Esophagus squamous epithelium (tissue), 4 donors: ENCODE measurements at regions not wholly inside any gene's neighbourhood (a gene's known extent, or its start where the extent isn't known, plus 50 kb on each side); places are given as distances from the start of the nearest gene placed in this dataset.

Source experiments
- POLR2A ChIP-seq, 4 donors: fragments of 450-650 bp; IDR thresholded peaks; one replicate each; pipeline ENCODE4 v1.6.1; 2017; ENCODE audit warnings: antibody characterized with exemption in 4 of 4, mild to moderate bottlenecking in 4 of 4, moderate library complexity in 3 of 4
- TF ChIP-seq, protein P1 (sequence below), 6 experiments: fragments of 450-650 bp in 4 of 6; fragments of 200-600 bp in 2 of 6; sonication (generic) in 2 of 6; IDR thresholded peaks; one replicate each; pipeline ENCODE4 v1.5.1; 2016 to 2019; ENCODE audit warnings: antibody characterized with exemption in 6 of 6, mild to moderate bottlenecking in 4 of 6, moderate library complexity in 4 of 6

DNA sequence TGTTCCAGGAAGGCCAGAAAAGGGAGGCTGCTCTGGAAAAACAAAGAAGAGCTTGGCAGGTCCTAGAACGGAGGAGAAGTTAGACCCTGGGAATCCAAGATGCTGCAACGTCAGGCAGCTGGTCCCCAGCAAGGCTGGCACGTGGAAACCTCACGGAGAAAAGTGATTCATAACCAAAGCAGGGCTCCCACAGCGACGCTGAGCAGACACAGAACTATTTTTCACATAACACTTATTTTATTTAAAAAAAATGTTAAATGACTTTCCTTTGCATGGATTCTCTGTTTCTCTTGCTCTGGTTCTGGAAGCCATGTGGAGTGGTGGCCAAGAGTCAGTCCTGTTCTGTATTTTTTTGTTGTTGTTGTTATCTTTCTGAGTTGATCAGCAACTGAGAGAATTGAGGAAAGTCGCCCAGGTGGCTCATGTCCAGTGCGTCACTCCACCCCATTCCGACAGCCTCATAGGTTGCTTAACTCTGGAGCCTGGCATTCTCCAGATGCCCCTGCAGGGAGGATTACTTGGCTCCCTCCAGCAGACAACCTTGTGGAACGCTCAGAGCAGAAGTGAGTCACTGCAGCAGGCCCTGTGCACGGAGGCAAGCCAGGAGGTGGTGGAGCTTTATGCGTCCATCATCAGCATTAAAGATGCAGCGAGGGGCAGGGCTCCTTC, 229.9 kb upstream of the HDAC4 start:
- no peak for TF ChIP-seq POLR2A (IDR thresholded peaks at IDR 0.05)
- TF ChIP-seq, protein P1, sequence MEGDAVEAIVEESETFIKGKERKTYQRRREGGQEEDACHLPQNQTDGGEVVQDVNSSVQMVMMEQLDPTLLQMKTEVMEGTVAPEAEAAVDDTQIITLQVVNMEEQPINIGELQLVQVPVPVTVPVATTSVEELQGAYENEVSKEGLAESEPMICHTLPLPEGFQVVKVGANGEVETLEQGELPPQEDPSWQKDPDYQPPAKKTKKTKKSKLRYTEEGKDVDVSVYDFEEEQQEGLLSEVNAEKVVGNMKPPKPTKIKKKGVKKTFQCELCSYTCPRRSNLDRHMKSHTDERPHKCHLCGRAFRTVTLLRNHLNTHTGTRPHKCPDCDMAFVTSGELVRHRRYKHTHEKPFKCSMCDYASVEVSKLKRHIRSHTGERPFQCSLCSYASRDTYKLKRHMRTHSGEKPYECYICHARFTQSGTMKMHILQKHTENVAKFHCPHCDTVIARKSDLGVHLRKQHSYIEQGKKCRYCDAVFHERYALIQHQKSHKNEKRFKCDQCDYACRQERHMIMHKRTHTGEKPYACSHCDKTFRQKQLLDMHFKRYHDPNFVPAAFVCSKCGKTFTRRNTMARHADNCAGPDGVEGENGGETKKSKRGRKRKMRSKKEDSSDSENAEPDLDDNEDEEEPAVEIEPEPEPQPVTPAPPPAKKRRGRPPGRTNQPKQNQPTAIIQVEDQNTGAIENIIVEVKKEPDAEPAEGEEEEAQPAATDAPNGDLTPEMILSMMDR (IDR thresholded peaks at IDR 0.05) = no peak
